Inferior parietal cortex (tissue), 1 donor: ENCODE measurements at regions not wholly inside any gene's neighbourhood (a gene's known extent, or its start where the extent isn't known, plus 50 kb on each side); places are given as distances from the start of the nearest gene placed in this dataset.
"Not testable (repeated sequence)": the region's sequence is repeated elsewhere in the genome, so short reads cannot be mapped to it uniquely, and the experiment has no call there.

Experiments
- DNase-seq: peaks from one replicate; pipeline ENCODE4 v3.0.0-alpha.2; 2016; ENCODE audit errors: extremely low spot score

DNA sequence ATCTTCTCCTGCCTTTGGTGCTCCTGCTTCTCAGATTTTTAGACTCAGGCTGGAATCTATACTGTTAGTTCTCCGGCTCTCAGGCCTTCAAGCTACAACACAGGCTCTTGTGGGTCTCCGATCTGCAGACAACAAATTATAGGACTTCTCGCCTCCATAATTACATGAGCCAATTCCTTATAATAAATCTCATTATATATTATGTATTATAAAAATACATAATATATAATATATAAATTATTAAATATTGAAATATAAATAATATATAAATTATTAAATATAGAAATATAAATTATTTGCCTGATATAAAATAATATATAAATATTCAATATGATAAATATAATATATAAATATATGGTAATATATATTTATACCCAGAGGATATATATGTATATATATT, 1214.0 kb downstream of the ROBO2 start:
- DNase-seq: no peak

DNA sequence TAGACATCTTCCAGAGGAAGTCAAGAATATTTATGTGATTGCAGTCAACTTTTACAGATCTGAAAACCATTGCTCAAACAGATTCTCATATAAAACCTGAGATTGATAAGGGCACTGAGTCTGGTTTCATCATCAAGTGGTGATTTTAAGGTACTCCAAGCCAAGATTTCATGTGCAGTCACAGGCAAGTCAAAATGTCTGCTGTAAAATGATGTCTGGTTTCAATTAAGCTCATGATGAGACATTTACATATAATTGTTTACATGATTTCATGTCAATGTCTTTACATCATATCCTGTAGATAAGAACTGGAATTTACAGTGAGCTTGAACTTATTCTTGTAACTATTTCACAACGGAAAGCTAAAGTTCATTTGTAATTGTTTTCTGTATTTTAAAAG, 1215.5 kb downstream of the ROBO2 start:
- no peak for DNase-seq

- no peak for DNase-seq
Measured at GRCh38 chr3:78256123-78256522, 1216.2 kb downstream of the ROBO2 start.

GRCh38 chr3:78257951-78258530, 1218.1 kb downstream of the ROBO2 start:
- DNase-seq: no peak

DNA sequence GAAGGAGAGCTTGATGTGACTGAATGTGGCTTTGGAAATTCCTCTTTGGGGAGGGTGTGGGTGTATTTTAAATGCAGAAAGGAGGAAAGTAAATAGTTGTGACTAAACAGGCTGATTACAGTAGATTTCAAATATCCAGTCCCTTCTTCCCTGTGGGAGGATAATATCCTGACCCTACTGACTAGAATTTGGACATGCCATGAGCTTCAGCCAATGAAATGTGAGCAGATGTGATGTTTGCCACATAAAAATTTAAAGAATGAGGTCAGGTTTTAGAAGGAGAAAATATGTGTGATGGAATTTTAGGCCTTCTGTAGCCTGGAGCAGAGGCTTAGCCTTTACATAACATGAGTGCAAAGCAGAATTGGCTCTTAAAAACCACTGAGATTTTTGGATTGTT, 1218.9 kb downstream of the ROBO2 start:
- no peak for DNase-seq

DNA sequence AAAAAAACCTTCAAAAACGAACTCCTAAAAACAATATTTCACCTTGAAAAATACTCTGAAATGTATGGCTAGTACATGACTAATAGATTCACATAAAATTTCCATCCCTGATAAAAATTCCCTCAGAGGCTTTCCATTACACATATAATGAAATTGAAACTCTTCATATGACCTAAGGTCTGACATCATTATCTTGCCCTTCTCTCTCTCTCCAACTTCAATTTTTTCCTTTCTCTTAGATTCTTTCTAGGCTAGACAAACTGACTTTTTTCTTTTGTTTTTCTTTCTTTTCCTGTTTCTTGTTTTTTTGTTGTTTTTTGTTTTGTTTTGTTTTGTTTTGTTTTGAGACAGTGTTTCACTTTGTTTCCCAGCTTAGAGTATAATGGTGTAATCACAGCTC, 1220.5 kb downstream of the ROBO2 start:
- DNase-seq: no peak

- not testable (repeated sequence) for DNase-seq
Measured at GRCh38 chr3:78266550-78266949, 1226.7 kb downstream of the ROBO2 start.

DNA sequence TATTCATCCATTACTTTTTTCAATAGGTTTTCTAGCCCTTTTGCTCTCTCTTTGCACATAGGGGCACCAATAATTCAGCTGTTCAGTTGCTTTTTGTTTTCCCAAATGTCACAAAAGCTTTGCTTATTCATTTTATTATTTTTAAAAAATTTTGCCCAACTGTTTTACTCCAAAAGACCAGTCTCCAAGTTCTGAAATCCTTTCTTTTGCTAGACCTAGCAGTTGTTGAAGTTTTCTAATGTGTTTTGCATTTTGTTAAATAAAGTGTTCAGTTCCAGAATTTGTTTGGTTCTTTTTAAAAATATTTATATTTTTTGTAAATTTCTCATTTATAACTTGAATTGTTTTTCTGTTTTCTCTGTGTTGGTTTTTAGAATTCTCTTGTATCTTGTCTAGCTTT, 1227.3 kb downstream of the ROBO2 start:
- DNase-seq: no peak

DNA sequence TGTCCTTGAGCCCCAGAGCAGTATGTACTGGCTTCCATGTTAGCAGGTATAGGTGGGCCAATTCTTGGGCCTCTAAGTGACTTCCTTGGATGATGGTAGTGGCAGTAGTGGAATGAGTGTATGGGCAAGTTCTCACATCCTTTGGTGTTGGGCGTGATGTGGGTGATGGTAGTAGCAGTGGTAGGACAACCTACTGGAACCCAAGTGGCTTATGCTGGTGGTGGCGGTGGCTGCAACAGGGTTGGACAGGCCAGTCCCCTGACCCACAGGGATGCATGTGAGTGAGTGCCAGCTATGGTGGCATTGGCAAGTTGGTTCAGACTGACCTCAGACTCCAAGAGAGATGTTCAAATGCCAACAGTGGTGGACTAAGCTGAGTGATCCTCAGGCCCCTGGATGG, 1228.2 kb downstream of the ROBO2 start:
- no peak for DNase-seq

- no peak for DNase-seq
Measured at GRCh38 chr3:78268716-78269668, 1229.1 kb downstream of the ROBO2 start.

- DNase-seq: no peak
Measured at GRCh38 chr3:78273326-78273725, 1233.4 kb downstream of the ROBO2 start.

- DNase-seq: no peak
Measured at GRCh38 chr3:78274475-78275065, 1234.7 kb downstream of the ROBO2 start.

DNA sequence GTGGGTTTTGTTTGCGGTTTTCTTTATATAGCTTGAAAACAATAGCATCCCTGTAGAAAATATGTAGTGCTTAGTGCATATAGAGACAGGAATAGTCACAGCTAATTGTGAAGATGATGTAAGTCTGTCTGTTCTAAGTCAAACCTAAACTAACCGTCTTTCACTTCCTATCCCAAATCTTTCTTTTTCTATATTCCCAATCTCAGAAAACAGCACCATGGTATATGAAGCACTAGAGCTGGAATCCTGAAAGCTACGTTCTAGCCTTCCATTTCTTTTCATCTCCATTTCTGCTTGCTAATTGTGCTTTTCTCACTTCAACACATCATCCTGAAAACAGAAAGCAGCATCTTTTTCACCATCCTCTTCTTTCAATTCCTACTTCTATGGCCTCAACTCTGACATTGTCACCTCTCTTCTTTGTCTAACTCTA, 1235.5 kb downstream of the ROBO2 start:
- DNase-seq: no peak

DNA sequence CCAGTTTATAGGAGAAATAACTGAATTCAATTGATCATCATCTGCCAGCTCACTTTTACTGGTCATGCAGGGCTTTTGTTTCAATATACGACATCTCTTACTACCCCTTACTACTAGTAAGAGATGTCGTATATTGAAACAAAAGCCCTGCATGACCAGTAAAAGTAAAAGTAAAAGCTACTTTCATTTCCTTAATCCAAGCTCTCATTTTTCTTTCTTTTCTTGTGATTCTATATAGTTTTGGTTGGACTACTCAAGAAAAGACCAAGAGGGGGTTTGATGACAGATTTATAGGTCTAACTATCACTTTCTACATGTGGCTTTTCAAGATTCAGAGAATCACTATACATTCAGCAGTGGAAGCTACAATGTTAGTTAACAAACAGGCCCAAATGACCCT, 1237.3 kb downstream of the ROBO2 start:
- DNase-seq: no peak

GRCh38 chr3:78277801-78278200, 1237.9 kb downstream of the ROBO2 start:
- no peak for DNase-seq

DNA sequence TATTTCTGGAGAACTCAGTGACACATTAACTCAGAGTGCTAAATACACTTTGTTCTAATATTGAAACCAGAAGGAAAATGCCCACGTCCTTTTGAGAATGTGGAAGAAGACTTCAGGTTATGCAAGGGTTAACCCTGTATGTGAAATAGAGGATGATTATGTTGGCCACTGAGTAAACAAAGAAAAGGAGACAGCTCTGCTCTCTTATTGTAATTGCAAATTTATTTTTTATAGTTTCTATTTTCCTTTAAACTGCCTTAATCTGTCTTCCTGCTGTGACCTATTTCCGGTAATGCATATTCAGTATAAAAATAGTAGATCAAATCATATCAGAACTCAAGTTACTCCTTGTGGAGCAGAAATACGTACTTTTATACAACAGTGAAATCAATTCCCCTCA, 1239.2 kb downstream of the ROBO2 start:
- DNase-seq: no peak

GRCh38 chr3:78281381-78281780, 1241.5 kb downstream of the ROBO2 start:
- DNase-seq: no peak

DNA sequence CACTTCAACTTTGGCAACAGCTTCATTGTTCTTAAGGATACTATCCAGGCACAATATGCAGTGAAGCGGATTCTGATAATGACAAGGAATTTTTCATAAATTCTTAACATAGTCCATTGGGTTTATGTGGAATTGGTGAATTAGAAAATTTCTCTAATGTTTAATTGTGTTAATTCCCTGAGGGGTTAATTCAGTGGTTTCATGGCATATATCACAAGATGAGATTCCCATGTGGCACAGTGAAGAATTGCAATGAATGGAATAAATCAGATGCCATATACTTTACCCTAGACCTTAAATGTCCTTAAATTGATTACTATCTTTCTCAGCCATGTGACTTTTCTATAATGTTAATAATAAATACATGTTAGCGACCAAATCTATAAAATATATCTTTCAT, 1244.1 kb downstream of the ROBO2 start:
- no peak for DNase-seq

GRCh38 chr3:78285032-78285728, 1245.3 kb downstream of the ROBO2 start:
- no peak for DNase-seq

DNA sequence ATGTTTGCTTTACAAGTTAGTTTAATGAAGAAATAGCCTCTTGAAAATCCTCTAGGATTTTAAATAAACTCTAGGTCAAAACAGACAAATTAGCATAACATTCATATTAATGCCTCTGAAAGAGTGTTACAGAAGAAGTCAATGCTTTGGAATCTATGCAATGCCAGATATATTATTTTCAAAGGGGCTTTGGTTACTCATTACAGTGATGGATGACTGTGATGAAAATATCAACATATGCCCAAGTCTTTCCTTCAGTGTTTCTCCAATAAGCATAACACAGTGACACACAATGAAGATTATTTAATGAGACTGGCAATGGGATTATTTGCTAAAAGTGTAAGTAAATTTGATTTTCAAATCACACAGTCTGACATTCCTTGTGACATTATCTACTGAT, 1247.2 kb downstream of the ROBO2 start:
- DNase-seq: no peak

- no peak for DNase-seq
Measured at GRCh38 chr3:78293284-78293683, 1253.4 kb downstream of the ROBO2 start.

DNA sequence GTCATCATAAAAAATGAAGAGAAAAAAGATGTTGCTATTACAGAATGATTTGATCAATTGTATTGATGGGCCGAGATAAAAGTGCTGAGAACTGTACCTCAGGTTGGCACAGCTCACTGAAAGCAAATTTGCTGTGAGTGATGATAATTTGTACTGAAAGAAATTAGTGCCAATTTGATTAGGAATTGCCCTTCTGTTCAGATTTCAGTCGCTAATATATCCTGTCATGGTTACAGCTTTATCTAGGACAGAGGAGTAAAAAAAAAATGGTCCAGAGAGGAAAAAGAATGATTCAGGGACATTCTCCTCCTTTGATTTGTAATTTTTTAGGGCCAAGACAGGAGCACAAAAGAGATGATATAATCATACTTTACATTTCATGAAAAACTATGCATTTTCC, 1264.2 kb downstream of the ROBO2 start:
- no peak for DNase-seq
